ENCODE measurements at regions not wholly inside any gene's neighbourhood (a gene's known extent, or its start where the extent isn't known, plus 50 kb on each side); places are given as distances from the start of the nearest gene placed in this dataset.

DNA sequence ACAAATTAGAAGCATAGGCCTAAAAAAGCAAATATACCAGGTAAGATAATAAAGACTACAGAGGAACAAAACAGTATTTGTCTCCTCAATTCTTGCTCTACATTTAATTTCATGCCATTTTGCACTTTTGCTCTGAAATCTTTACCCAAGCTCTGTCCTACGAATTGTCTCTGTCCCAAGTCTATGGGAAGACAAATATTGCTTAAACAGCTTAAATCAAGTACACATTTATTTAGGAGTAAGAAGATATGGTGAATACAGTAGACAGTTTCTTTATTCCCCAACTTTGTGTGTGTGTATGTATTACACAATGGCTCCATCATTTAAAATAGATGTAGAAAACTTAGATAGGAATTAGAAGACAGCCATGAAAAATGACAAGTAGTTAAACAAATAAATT, 163.5 kb upstream of the POU5F2 start:
- no peak for FAIRE-seq
- 79% methylated on average over 1 of the region's 1 CpG for WGBS (ENCODE audit: missing lambda C conversion rate)
- Histone ChIP-seq H3K27ac (no peak overlapping the region), H3K4me3 (no peak overlapping the region), H3K4me1 (no peaks in the 10 kb centered on the region), H3K4me2 (no peak overlapping the region), H3K9me3 (no peaks in the 10 kb centered on the region)
- ATAC-seq: no peak
- ChIA-PET CTCF (interaction anchor here (0.6 kb wide), 1 partner anchor 277 kb away, joined by 3 read pairs; no protein-coding TSS in a partner anchor), POLR2A (no interaction called here)
- no peak for DNase-seq (ENCODE audit: low read depth in 1 of 2, low spot score in 1 of 2)
- TF ChIP-seq JUN (IDR thresholded peaks at IDR 0.05) (no peak), SREBF2 (IDR thresholded peaks at IDR 0.05) (no peak)
- TF ChIP-seq, protein P1, sequence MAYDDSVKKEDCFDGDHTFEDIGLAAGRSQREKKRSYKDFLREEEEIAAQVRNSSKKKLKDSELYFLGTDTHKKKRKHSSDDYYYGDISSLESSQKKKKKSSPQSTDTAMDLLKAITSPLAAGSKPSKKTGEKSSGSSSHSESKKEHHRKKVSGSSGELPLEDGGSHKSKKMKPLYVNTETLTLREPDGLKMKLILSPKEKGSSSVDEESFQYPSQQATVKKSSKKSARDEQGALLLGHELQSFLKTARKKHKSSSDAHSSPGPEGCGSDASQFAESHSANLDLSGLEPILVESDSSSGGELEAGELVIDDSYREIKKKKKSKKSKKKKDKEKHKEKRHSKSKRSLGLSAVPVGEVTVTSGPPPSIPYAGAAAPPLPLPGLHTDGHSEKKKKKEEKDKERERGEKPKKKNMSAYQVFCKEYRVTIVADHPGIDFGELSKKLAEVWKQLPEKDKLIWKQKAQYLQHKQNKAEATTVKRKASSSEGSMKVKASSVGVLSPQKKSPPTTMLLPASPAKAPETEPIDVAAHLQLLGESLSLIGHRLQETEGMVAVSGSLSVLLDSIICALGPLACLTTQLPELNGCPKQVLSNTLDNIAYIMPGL (CRISPR knock-in tag; IDR thresholded peaks at IDR 0.05; ENCODE audit: borderline replicate concordance): no peak

DNA sequence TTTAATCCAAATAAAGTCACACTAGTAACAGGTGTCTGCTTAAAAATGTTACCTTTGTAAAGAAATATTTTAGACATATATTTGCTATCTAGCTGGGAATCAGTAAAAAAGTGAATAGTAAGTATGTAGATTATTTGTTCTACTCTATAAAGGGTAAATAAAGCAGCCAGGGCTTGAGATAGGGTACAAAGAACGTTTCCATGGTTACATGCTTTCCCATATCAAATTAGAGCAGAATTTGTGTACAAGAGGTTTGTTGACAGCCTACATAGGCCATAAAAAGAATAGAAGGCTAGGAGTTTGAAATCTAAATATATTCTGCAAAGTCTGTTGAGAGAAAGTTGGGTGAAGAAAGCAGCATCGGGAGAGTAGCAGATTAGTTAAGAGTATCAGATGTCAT, 160.9 kb upstream of the POU5F2 start:
- H3K27ac ChIP-seq: no peak overlapping the region
- no peak overlapping the region for H3K4me2 ChIP-seq

GRCh38 chr5:93899026-93899600, 157.7 kb upstream of the POU5F2 start:
- ATAC-seq: peak; percentile 62 to 66; a peak in 4 of 6 replicates
- CTCF ChIA-PET: interaction anchor here (0.8 to 1.2 kb wide), 3 partner anchors 10 to 12 kb away, joined by 3 read pairs; no protein-coding TSS in a partner anchor
- no peak for FAIRE-seq
- 92% methylated on average over 1 of the region's 1 CpG for WGBS (ENCODE audit: missing lambda C conversion rate)
- peak; percentile 3 to 8 for DNase-seq (ENCODE audit: low read depth in 1 of 2, low spot score in 1 of 2)
- Histone ChIP-seq H3K4me3 (no peak overlapping the region), H3K9me3 (no peaks in the 10 kb centered on the region), H3K27ac (no peak overlapping the region), H3K4me1 (no peaks in the 10 kb centered on the region), H3K4me2 (no peak overlapping the region)
- POLR2A ChIA-PET: no interaction called here
- TF ChIP-seq FOSL2 (IDR thresholded peaks at IDR 0.05): no peak
- TF ChIP-seq FOSL2 (CRISPR knock-in tag; IDR thresholded peaks at IDR 0.05): no peak
- TF ChIP-seq JUN (IDR thresholded peaks at IDR 0.05): no peak
- TF ChIP-seq CTCF (IDR thresholded peaks at IDR 0.05): peak; percentile 35; the same call in 2 of the 3 replicates
- TF ChIP-seq RAD21 (conservative IDR thresholded peaks at IDR 0.05 in 1 of 2, IDR thresholded peaks at IDR 0.05 in 1 of 2): peak in 1 of 2 experiments; percentile 21; a peak in 1 of 5 replicates
- TF ChIP-seq SMC3 (IDR thresholded peaks at IDR 0.05): 0 out of 3 replicates have a peak, but pooled peaks have one; percentile 11

More for the DNA sequence above, 160.9 kb upstream of the POU5F2 start:
- no peak overlapping the region for H3K4me3 ChIP-seq
- no peaks in the 10 kb centered on the region for H3K9me3 ChIP-seq
- H3K4me1 ChIP-seq: no peaks in the 10 kb centered on the region
- no peak for FAIRE-seq
- no peak for TF ChIP-seq FOXS1 (CRISPR knock-in tag; IDR thresholded peaks at IDR 0.05)
- TF ChIP-seq MAZ (IDR thresholded peaks at IDR 0.05; ENCODE audit: borderline replicate concordance, low read depth, low read length): no peak
- TF ChIP-seq PHF8 (IDR thresholded peaks at IDR 0.05; ENCODE audit: borderline replicate concordance, low read depth): no peak
- no peak for TF ChIP-seq EHMT2 (IDR thresholded peaks at IDR 0.05; ENCODE audit: low read depth)
- TF ChIP-seq NR3C1 (IDR thresholded peaks at IDR 0.05): no peak
- no peak for TF ChIP-seq FOSL2 (IDR thresholded peaks at IDR 0.05)
- TF ChIP-seq FOSL2 (CRISPR knock-in tag; IDR thresholded peaks at IDR 0.05): no peak
- TF ChIP-seq ESRRA (IDR thresholded peaks at IDR 0.05; ENCODE audit: borderline replicate concordance, low read length): no peak
- no peak for TF ChIP-seq RCOR1 (IDR thresholded peaks at IDR 0.05; ENCODE audit: low read depth, low read length)
- TF ChIP-seq NPAS2 (CRISPR knock-in tag; IDR thresholded peaks at IDR 0.05; ENCODE audit: borderline replicate concordance): no peak
- no peak for TF ChIP-seq MYC (IDR thresholded peaks at IDR 0.05; ENCODE audit: borderline replicate concordance, low read length)
- no peak for TF ChIP-seq RNF2 (IDR thresholded peaks at IDR 0.05; ENCODE audit: borderline replicate concordance, low read depth)
- TF ChIP-seq, protein P2, sequence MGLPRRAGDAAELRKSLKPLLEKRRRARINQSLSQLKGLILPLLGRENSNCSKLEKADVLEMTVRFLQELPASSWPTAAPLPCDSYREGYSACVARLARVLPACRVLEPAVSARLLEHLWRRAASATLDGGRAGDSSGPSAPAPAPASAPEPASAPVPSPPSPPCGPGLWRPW (IDR thresholded peaks at IDR 0.05): no peak
- no peak for TF ChIP-seq MAX (IDR thresholded peaks at IDR 0.05)
- TF ChIP-seq CHD4 (IDR thresholded peaks at IDR 0.05; ENCODE audit: borderline replicate concordance): no peak
- TF ChIP-seq BHLHE40 (IDR thresholded peaks at IDR 0.05; ENCODE audit: low read depth, low read length): no peak
- no peak for TF ChIP-seq NFE2L2 (conservative IDR thresholded peaks at IDR 0.05; ENCODE audit: low read length)
- no peak for TF ChIP-seq CHD2 (IDR thresholded peaks at IDR 0.05; ENCODE audit: low read length, partially characterized antibody)
- no peak for ATAC-seq
- WGBS (ENCODE audit: missing lambda C conversion rate): 61% methylated on average over 2 of the region's 2 CpGs
- POLR2A ChIA-PET: no interaction called here
- no peak for DNase-seq (ENCODE audit: low read depth in 1 of 2, low spot score in 1 of 2)
- CTCF ChIA-PET: interaction anchor here (1.4 kb wide), 1 partner anchor 185 kb away, joined by 4 read pairs; no protein-coding TSS in a partner anchor
